GM18508 (cell line): ENCODE measurements at regions not wholly inside any gene's neighbourhood (a gene's known extent, or its start where the extent isn't known, plus 50 kb on each side); places are given as distances from the start of the nearest gene placed in this dataset.

Source experiments
- ATAC-seq: cut with Tn5 transposase; IDR thresholded peaks from one replicate; pipeline ENCODE4 v1.9.1; 2021; ENCODE audit warnings: moderate number of reproducible peaks; ENCODE audit not compliant: insufficient read depth, unreplicated experiment

DNA sequence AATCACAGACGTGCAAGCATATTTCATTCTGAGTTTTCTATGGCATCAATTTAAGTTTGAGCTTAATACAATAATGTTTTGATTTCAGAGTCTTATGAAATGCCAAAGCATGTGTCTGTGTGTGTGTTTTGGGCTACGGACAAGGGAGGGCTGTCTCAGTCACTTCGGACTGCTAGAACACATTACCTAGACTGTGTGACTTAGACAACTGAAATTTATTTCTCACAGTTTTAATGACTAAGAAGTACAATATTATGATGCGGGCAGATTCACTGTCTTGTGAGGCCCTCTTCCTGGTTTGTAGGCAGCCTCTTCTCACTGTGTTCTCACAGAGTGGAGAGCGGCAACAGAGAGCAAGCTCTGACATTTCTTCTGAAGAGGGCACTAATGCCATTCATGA is 1202.0 kb downstream of the EFNB2 start:
- ATAC-seq, result no peak

- no peak for ATAC-seq
Measured at GRCh38 chr13:105329359-105329758, 1206.1 kb downstream of the EFNB2 start.

DNA sequence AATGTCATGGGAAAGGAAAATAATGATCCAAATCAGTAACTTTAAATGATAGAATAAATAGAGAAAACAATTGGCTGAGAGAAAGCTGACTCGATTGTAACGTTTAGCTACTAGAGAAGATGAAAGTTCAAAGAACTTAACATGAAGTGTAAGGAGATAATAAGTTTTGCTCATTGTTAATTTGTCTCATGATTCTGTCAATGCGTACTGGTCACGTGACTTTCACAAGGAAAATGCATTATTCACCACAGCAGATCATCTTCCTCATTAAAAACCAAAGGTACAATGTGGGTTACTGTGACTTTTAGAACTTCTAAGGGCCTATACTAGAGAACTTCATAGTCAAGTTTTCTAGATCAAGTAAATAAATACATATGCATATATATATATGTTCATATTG is 1207.2 kb downstream of the EFNB2 start:
- ATAC-seq, result no peak

- no peak for ATAC-seq
Measured at GRCh38 chr13:105327581-105328126, 1207.8 kb downstream of the EFNB2 start.

GRCh38 chr13:105319875-105320274 is 1215.6 kb downstream of the EFNB2 start:
- ATAC-seq, result no peak

DNA sequence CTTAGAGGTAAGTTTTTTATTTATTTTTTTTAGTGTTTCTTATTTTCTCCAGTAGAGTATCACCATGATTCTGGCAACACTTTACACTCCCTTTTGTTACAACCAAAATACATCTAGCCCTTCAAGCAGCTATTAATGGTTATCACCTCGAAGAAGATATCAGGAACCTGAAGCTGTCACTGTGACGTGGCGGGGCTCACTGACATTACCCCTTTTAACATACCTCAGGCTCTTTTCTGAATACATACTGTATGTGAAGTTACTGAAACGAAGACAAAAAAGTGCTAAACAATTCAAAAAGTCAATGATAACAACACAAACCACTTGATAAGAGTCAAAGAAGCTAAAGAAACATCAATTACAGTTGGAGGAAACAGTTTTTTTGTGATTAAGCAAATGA is 1218.7 kb downstream of the EFNB2 start:
- ATAC-seq, result no peak

- no peak for ATAC-seq
Measured at GRCh38 chr13:105312906-105313305, 1222.6 kb downstream of the EFNB2 start.

GRCh38 chr13:105311094-105311493 is 1224.4 kb downstream of the EFNB2 start:
- ATAC-seq, result no peak

DNA sequence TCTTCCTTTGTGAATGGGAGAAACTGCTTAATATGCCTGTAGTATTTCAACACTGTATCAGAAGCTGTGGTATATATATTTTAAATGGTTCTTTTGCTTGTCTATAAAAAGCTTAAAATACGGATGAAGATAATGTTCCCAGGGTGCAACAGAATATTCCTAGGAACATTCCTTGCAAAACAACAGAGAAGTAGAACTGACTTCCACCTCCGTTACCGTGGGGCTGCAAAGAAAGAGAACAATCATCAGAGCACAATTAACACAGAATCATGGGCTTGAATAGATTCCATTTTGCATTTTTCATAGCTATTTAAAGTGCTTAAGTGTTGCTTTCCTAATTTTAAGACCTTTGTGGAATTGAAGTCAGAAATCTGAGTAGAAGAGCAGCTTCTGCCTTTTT is 1227.7 kb downstream of the EFNB2 start:
- ATAC-seq, result no peak

GRCh38 chr13:105297839-105298238 is 1237.6 kb downstream of the EFNB2 start:
- ATAC-seq, result no peak

DNA sequence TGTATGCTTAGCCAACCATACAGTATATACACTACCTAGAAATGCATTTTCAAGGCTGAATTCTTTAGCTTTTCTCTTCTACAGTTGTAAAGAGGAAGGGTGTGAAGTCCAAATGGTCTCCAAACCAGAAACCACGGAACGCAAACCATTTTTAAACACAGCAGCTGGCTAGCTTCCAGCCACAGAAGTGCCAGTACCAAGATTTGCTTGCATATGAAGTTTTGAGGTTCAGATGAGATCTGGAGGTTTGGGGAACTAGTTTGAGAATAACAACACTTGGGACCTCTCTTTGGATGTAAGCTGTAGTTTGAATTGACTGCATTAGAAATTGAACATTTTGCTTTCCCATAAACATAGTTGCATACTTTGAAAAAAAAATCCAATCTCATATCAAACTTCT is 1243.5 kb downstream of the EFNB2 start:
- no peak for ATAC-seq

DNA sequence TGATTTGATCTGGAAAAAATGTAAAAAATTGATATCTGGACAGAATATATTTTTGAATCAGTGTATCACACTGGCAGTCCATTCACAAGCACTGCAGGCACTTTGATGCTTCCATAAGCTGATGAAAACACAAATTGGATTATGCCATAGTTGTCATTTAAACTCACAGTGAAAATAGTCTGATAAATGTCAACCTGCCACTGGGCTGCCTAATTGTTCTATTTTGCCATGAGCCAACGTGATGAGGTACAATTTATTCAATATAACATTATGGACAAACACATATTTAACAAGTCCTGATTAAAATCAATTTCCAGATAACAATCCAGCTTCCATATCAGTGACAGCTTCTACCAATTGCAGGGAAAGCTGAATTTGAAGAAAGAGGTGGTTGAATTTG is 1244.9 kb downstream of the EFNB2 start:
- no peak for ATAC-seq

- ATAC-seq, result no peak
Measured at GRCh38 chr13:105285526-105285925, 1249.9 kb downstream of the EFNB2 start.

DNA sequence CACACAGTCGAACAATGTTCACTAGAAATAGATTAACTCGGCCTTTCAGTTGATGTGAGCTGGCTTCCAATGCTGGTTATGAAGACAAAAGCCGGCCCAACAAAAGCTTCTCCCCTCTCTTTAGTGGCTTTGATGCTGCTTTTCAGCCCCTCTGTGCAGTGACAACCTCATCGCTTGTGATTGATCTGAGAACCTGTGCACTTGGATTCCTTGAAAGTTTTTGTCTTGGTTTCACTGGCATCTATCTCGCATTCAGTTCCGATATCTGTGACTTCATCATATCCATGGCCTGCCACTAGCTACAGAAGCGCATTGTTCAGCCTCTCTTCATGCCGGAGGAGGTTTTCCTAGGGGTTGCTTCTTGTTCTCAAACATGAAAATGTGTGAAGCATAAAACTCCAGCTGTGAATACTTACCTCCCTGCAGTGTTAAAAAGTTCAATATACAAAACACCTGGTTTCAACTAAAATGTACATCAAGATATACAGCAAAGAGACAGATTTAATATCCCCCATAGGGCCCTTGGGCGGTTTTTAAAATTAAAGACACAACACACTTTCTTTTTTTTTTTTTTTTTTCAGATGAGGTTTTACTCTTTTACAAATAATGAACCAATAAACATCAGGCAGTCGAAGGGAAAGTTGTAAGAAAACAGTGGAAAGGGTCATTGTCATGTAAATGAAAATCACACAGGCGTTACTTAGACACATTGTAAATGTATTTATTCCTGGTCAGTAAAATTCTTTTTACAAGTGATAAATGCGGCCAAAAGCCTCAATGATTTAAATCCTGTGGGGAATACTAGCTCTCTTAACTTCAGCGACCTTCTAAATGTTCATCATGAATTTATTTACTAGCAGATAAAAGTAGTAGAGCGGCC is 1252.8 kb downstream of the EFNB2 start:
- ATAC-seq, result no peak

- ATAC-seq, result no peak
Measured at GRCh38 chr13:105278943-105279381, 1256.5 kb downstream of the EFNB2 start.

- ATAC-seq, result no peak
Measured at GRCh38 chr13:105276571-105276970, 1258.9 kb downstream of the EFNB2 start.

- ATAC-seq, result no peak
Measured at GRCh38 chr13:105273665-105274222, 1261.7 kb downstream of the EFNB2 start.

DNA sequence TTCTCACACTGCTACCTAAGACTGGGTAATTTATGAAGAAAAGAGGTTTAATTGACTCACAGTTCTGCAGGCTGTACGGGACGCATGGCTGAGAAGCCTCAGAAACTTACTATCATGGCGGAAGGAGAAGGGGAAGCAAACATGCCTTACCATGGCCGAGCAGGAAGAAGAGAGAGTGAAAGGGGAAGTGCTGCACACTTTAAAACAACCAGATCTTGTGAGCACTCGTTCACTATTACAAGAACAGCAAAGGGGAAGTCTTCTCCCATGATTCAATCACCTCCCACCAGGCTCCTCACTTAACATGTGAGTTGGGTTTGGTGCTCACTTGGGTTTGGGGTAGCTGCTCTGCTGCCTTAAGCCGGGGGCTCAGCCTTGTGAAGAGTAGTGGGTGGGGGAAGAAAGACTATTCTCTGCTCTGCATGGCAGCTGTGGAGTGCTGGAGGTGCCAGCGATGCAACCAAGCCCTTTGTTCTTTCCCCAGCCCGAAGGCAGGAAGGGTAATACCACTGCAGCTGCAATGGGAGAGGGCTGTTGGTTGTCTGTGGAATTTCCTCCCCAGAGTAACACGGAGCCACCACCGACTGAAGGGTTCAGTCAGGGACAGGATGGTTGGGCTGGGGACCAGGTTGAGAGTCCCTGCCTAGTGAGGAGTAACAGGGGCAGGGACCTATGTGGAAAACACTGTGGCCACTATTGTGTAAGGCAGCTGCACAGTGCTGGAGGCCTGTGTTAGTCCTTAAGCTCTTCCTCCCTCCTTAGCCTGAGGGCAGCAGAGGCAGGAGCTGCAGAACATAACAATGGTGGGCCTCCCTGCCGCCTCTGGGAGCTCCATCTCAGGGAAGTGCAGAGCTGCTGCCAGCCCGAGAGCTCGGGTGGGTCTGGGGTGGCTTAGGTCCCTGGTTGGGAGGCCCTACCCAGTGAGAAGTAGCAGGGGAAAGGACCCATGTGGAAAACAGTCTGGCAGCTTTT is 1262.5 kb downstream of the EFNB2 start:
- no peak for ATAC-seq

- no peak for ATAC-seq
Measured at GRCh38 chr13:105266615-105267014, 1268.8 kb downstream of the EFNB2 start.

GRCh38 chr13:105262579-105262978 is 1272.9 kb downstream of the EFNB2 start:
- no peak for ATAC-seq
